DMS53 treated with DMSO at 0.1 percent for 48 hours (cell line): ENCODE measurements at regions not wholly inside any gene's neighbourhood (a gene's known extent, or its start where the extent isn't known, plus 50 kb on each side); places are given as distances from the start of the nearest gene placed in this dataset.

Source experiments
- DNase-seq: peaks from one replicate; lab custom pipeline; 2025; ENCODE audit not compliant: unreplicated experiment; lab: John Stamatoyannopoulos, UW

GRCh38 chr1:94708299-94708685 is 111.9 kb upstream of the SLC44A3 start:
- DNase-seq, result no peak

- no peak for DNase-seq
These were observed 112.5 kb upstream of the SLC44A3 start for GRCh38 chr1:94707321-94708298.

- DNase-seq, result no peak
These were observed 117.7 kb upstream of the SLC44A3 start for GRCh38 chr1:94702442-94702815.

DNA sequence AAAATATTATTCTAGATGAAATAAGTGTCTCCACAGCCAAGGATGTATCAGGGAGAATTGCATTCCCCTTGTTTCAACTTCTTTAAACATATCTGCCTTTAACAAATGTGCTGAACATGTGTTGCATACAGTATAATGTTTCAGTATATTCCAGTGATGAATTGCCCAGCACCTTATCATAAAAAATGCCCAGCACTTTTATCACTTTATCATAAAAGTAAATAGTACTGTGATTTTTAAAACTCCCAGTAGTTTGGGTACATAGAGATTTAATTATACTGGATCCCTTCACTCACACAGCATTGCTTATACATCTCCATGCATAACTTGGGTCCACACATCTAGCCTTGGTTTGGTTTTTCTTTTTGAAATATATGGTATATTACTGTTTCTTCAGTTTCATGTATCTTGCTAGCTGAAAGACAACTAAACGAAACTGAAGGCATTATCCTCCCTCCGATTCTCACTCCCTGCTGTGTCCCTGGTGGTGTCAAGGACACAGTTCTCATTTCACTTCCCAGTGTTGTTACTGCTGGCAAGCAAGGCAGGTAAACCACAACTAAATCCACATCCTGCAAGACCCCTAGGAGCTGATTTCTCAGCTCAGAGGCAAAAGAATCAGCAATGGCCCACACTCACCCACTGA is 118.2 kb upstream of the SLC44A3 start:
- no peak for DNase-seq

DNA sequence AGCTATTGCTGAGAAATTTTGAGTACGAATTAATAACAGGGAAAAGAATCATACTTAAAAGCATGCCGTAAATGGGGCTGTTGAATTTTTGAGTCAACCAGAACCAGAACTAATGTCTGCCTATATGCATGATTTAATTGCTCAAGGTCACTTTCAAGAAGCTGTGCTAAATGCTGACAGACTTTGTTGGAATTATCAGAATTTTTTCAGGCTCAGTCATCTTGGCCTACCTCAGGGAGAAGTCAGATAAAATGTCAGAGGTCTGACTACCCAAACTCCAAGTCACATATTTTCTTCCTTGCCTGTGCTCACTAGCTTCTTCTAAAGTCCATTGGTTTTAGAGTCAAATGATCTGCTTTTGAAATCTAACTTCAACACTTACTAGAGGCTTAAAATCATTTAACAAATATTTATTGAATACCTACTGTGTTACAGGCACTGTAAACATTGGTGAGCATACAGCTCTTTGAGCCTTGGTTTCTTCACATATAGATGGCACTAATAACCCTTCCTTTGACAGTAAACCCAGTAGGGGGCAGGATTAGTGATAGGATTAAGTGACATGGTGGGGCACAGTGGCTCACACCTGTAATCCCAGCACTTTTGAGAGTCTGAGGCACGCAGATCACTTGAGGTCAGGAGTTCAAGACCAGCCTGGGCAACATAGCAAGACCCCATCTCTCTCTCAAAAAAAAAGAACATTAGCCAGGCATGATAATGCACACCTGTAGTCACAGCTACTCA is 121.2 kb upstream of the SLC44A3 start:
- DNase-seq, result no peak

- no peak for DNase-seq
These were observed 121.8 kb upstream of the SLC44A3 start for GRCh38 chr1:94698356-94698755.

GRCh38 chr1:94697839-94698238 is 122.3 kb upstream of the SLC44A3 start:
- peak; percentile 35 for DNase-seq

DNA sequence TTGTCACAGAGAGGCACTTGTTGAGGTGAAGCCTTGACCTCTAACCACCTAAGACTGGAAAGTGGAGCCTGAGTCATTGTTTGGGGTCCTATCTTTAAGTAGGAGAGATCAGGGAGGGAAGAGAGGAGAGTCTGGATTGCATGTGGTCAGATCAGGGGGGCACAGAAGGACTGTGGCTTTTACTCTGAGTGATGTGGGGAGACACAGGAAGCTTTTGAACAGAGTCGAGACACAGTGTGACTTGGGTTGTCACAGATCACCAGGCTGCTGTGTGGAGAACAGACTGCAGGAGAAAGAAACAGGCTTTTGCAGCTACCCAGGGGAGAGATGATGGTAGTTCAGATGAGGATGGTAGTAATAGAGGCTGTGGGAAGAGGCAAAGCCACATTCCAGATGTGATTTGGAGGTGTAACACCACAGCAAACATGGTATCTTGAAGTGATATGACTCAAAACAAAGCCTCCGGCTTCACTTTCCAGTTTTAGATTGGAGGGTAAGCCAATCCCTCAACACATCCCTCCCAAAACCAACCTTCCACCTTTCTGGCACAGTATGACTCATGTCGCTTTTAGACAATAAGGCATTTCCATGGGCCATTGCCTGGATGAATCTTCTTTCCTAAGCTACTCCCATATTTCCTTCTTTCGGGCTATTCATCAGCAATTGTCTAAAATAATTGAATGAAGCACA is 125.8 kb upstream of the SLC44A3 start:
- DNase-seq, result no peak

- DNase-seq, result no peak
These were observed 126.7 kb upstream of the SLC44A3 start for GRCh38 chr1:94693435-94693834.

GRCh38 chr1:94693029-94693428 is 127.1 kb upstream of the SLC44A3 start:
- no peak for DNase-seq

GRCh38 chr1:94688646-94689045 is 131.5 kb upstream of the SLC44A3 start:
- DNase-seq, result no peak

GRCh38 chr1:94686882-94687281 is 133.3 kb upstream of the SLC44A3 start:
- DNase-seq, result no peak

DNA sequence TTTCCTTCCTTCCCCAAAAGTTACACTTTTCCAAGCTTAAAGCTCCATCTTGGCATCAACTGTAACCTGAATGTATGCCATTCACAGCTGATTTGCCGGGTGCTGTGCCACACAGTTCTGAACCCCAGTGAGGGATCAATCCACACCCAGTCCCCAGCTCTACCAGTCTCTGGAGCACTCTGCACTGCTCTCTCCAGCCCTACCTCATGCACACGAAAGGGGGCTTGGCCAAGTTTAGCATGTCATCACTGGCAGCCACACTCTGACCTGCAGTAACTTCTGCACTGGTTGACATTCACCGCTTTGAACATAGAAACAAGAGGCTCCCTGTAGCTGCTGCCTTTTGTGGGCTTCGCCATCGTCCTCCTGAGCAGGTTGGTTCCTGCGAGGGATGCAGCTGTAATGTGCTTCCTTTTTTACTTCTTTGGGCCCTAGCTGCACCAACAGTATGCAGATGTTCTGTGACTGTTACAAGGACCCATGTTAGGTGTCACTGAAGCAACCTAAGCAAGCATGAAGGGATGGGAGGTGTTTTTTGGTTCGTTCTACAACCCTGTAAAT is 135.4 kb upstream of the SLC44A3 start:
- DNase-seq, result no peak

GRCh38 chr1:94683886-94684285 is 136.3 kb upstream of the SLC44A3 start:
- no peak for DNase-seq

DNA sequence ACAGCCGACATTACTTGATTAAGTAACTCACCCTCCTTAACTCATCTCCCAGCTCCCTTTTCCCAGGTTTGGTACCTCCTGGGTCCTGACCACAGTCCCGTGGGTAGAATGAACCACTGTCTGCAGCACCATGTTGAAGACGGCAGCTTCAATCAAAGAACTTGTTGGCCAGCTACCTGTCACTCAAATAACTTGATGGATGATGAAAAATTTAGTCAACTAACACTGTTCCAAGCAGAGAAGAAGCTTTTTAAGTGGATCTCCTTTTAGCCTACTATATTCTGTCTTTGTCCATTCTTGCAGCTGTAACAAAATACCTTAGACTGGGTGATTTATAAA is 138.4 kb upstream of the F3 start:
- no peak for DNase-seq

DNA sequence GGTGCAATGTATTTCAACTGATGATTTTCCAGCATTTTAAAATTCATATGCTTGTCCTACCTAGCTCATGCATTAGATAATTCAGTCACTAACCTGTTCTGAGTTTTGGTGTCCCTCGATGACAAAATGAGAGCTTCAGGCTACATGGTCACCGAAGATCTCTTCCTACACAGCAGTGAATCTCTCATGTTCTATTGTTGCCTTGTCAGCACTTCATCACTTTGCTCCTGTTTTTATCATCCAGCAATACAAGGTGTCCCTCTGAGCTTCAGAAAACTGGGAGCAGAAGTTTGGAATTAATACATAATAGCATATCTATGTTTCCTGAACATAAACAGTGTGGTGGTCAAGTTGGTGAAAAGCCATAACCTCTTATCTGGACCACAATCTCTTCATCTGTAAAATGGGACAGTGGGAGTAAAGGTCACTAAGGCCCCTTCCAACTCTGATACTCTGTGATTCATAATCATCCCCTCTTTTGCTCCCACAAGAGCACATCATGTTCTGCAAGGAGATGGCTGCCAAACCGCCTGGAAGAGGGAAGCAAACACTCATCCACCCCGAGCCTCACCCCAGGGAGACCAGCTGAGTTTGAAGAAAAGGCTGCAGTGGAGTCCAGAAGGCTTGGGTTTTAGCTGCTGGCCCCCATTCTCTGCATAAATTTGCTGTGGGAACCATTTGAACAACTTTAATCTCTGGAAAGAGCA is 137.9 kb upstream of the F3 start:
- no peak for DNase-seq

- DNase-seq, result no peak
These were observed 136.8 kb upstream of the F3 start for GRCh38 chr1:94678202-94678848.

- DNase-seq, result no peak
These were observed 136.2 kb upstream of the F3 start for GRCh38 chr1:94677714-94678113.

DNA sequence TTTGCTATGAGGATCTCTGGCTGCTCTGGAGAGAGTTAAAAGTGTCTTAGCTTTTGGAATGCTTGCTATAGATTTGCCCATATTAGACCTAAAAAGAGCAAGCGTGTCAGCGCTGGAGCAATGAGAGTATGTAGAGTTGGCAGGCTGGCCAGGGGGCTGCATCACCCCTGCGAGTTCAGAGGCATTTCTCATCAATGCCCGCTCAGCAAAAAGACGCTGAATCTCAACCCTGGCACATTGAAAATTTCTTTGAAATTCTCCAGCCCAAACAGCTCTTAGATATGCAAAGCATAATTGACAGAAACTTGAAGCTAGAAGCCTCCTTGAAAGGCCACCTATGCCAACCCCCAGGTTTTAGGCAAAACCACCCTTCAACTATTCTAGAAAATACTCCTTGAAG is 135.5 kb upstream of the F3 start:
- no peak for DNase-seq

GRCh38 chr1:94676686-94677085 is 135.1 kb upstream of the F3 start:
- DNase-seq, result no peak
